Activated naive CD8-positive, alpha-beta T cell treated with anti-CD3 and anti-CD28 coated beads for 36 hours (primary cell): ENCODE measurements at regions not wholly inside any gene's neighbourhood (a gene's known extent, or its start where the extent isn't known, plus 50 kb on each side); places are given as distances from the start of the nearest gene placed in this dataset.
"Not testable (repeated sequence)": the region's sequence is repeated elsewhere in the genome, so short reads cannot be mapped to it uniquely, and the experiment has no call there.

Source experiments
- DNase-seq: peaks from one replicate; pipeline ENCODE4 v3.0.0; 2021
- H3K27ac Mint-ChIP-seq: one replicate; pipeline ENCODE4 v1.8.0; 2022; ENCODE audit warnings: mild to moderate bottlenecking, moderate library complexity, mixed read lengths
- H3K27me3 Mint-ChIP-seq: one replicate; pipeline ENCODE4 v1.8.0; 2022; ENCODE audit warnings: mild to moderate bottlenecking, mixed read lengths
- H3K36me3 Mint-ChIP-seq: one replicate; pipeline ENCODE4 v1.8.0; 2021; ENCODE audit warnings: mild to moderate bottlenecking, mixed read lengths
- H3K4me1 Mint-ChIP-seq: one replicate; pipeline ENCODE4 v1.8.0; 2021; ENCODE audit warnings: mixed read lengths
- H3K4me3 Mint-ChIP-seq: one replicate; pipeline ENCODE4 v1.8.0; 2022; ENCODE audit warnings: mild to moderate bottlenecking, moderate library complexity, mixed read lengths
- H3K9me3 Mint-ChIP-seq: one replicate; pipeline ENCODE4 v1.8.0; 2022; ENCODE audit warnings: mixed read lengths

GRCh38 chr14:76293923-76294322 lies 82.0 kb upstream of the ESRRB start:
- Mint-ChIP-seq H3K27me3 (peaks cover 6% of the 10 kb centered on the region), H3K4me1 (no peaks in the 10 kb centered on the region), H3K27ac (no peak overlapping the region), H3K9me3 (no peaks in the 10 kb centered on the region), H3K36me3 (no peaks in the 10 kb centered on the region), H3K4me3 (no peak overlapping the region)
- no peak for DNase-seq

GRCh38 chr14:76294876-76295275 lies 81.1 kb upstream of the ESRRB start:
- Mint-ChIP-seq H3K27ac (no peak overlapping the region), H3K9me3 (no peaks in the 10 kb centered on the region), H3K4me1 (no peaks in the 10 kb centered on the region)

GRCh38 chr14:76298896-76299295 lies 77.0 kb upstream of the ESRRB start:
- Mint-ChIP-seq H3K36me3 (no peaks in the 10 kb centered on the region), H3K27me3 (peaks cover 19% of the 10 kb centered on the region), H3K27ac (no peak overlapping the region), H3K9me3 (no peaks in the 10 kb centered on the region), H3K4me3 (no peak overlapping the region), H3K4me1 (no peaks in the 10 kb centered on the region)
- DNase-seq: no peak

More at GRCh38 chr14:76294876-76295275, 81.1 kb upstream of the ESRRB start:
- Mint-ChIP-seq H3K36me3 (no peaks in the 10 kb centered on the region), H3K4me3 (no peak overlapping the region), H3K27me3 (peaks cover 12% of the 10 kb centered on the region)
- DNase-seq: no peak

GRCh38 chr14:76303188-76303587 lies 72.7 kb upstream of the ESRRB start:
- not testable (repeated sequence) for H3K27ac Mint-ChIP-seq, H3K4me1 Mint-ChIP-seq, H3K9me3 Mint-ChIP-seq

GRCh38 chr14:76304536-76305267 lies 71.2 kb upstream of the ESRRB start:
- Mint-ChIP-seq H3K27ac (no peak overlapping the region), H3K4me3 (no peak overlapping the region), H3K9me3 (no peaks in the 10 kb centered on the region), H3K27me3 (peaks cover 30% of the 10 kb centered on the region), H3K4me1 (no peaks in the 10 kb centered on the region), H3K36me3 (no peaks in the 10 kb centered on the region)
- no peak for DNase-seq

More at GRCh38 chr14:76303188-76303587, 72.7 kb upstream of the ESRRB start:
- not testable (repeated sequence) for H3K36me3 Mint-ChIP-seq, H3K4me3 Mint-ChIP-seq, DNase-seq
- H3K27me3 Mint-ChIP-seq: peaks cover 28% of the 10 kb centered on the region

- Mint-ChIP-seq H3K4me3 (no peak overlapping the region), H3K4me1 (peaks cover 1% of the 10 kb centered on the region), H3K9me3 (no peaks in the 10 kb centered on the region), H3K27ac (no peak overlapping the region), H3K27me3 (peaks cover 34% of the 10 kb centered on the region), H3K36me3 (no peaks in the 10 kb centered on the region)
- DNase-seq: no peak
These were observed 70.6 kb upstream of the ESRRB start for GRCh38 chr14:76305268-76305826.

- no peak for DNase-seq
- Mint-ChIP-seq H3K4me3 (no peak overlapping the region), H3K27ac (no peak overlapping the region), H3K9me3 (no peaks in the 10 kb centered on the region), H3K4me1 (peaks cover 8% of the 10 kb centered on the region), H3K36me3 (no peaks in the 10 kb centered on the region), H3K27me3 (peaks cover 39% of the 10 kb centered on the region)
These were observed 69.8 kb upstream of the ESRRB start for GRCh38 chr14:76306131-76306530.

- Mint-ChIP-seq H3K27ac (no peak overlapping the region), H3K36me3 (no peaks in the 10 kb centered on the region), H3K4me1 (peaks cover 8% of the 10 kb centered on the region), H3K4me3 (no peak overlapping the region), H3K9me3 (no peaks in the 10 kb centered on the region), H3K27me3 (peaks cover 49% of the 10 kb centered on the region)
- DNase-seq: no peak
These were observed 67.9 kb upstream of the ESRRB start for GRCh38 chr14:76307786-76308780.

- Mint-ChIP-seq H3K27me3 (peaks cover 48% of the 10 kb centered on the region), H3K4me3 (no peak overlapping the region), H3K9me3 (no peaks in the 10 kb centered on the region), H3K27ac (no peak overlapping the region), H3K4me1 (peaks cover 8% of the 10 kb centered on the region), H3K36me3 (no peaks in the 10 kb centered on the region)
- DNase-seq: no peak
These were observed 66.3 kb upstream of the ESRRB start for GRCh38 chr14:76309572-76310162.

- H3K4me1 Mint-ChIP-seq: peaks cover 8% of the 10 kb centered on the region
- peaks cover 48% of the 10 kb centered on the region for H3K27me3 Mint-ChIP-seq
- DNase-seq: no peak
- no peaks in the 10 kb centered on the region for H3K36me3 Mint-ChIP-seq
- H3K9me3 Mint-ChIP-seq: no peaks in the 10 kb centered on the region
- H3K4me3 Mint-ChIP-seq: no peak overlapping the region
- no peak overlapping the region for H3K27ac Mint-ChIP-seq
These were observed 64.7 kb upstream of the ESRRB start for GRCh38 chr14:76311079-76311758.

- no peak for DNase-seq
- peaks cover 8% of the 10 kb centered on the region for H3K4me1 Mint-ChIP-seq
- H3K27me3 Mint-ChIP-seq: peaks cover 44% of the 10 kb centered on the region
- no peak overlapping the region for H3K27ac Mint-ChIP-seq
- H3K9me3 Mint-ChIP-seq: no peaks in the 10 kb centered on the region
- H3K36me3 Mint-ChIP-seq: no peaks in the 10 kb centered on the region
- no peak overlapping the region for H3K4me3 Mint-ChIP-seq
These were observed 63.1 kb upstream of the ESRRB start for GRCh38 chr14:76312821-76313220.

- H3K27me3 Mint-ChIP-seq: peaks cover 39% of the 10 kb centered on the region
- no peak overlapping the region for H3K4me3 Mint-ChIP-seq
- H3K27ac Mint-ChIP-seq: no peak overlapping the region
- peaks cover 8% of the 10 kb centered on the region for H3K4me1 Mint-ChIP-seq
- DNase-seq: no peak
- no peaks in the 10 kb centered on the region for H3K9me3 Mint-ChIP-seq
- no peaks in the 10 kb centered on the region for H3K36me3 Mint-ChIP-seq
These were observed 62.6 kb upstream of the ESRRB start for GRCh38 chr14:76313303-76313702.

GRCh38 chr14:76313852-76314251 lies 62.1 kb upstream of the ESRRB start:
- H3K4me1 Mint-ChIP-seq: peaks cover 8% of the 10 kb centered on the region
- no peak for DNase-seq
- no peak overlapping the region for H3K4me3 Mint-ChIP-seq
- H3K27ac Mint-ChIP-seq: no peak overlapping the region
- no peaks in the 10 kb centered on the region for H3K36me3 Mint-ChIP-seq
- H3K9me3 Mint-ChIP-seq: no peaks in the 10 kb centered on the region
- H3K27me3 Mint-ChIP-seq: peaks cover 35% of the 10 kb centered on the region

- Mint-ChIP-seq H3K4me1 (peaks cover 8% of the 10 kb centered on the region), H3K27ac (no peak overlapping the region), H3K27me3 (peaks cover 29% of the 10 kb centered on the region), H3K36me3 (no peaks in the 10 kb centered on the region), H3K9me3 (no peaks in the 10 kb centered on the region), H3K4me3 (no peak overlapping the region)
- DNase-seq: no peak
These were observed 61.4 kb upstream of the ESRRB start for GRCh38 chr14:76314521-76315034.
